Type B pancreatic cell (in vitro differentiated cells): ENCODE measurements at regions not wholly inside any gene's neighbourhood (a gene's known extent, or its start where the extent isn't known, plus 50 kb on each side); places are given as distances from the start of the nearest gene placed in this dataset.

Experiments used
- DNase-seq: peaks from one replicate; pipeline ENCODE4 v3.0.0; 2021; ENCODE audit warnings: mixed read lengths; ENCODE audit not compliant: unreplicated experiment; ENCODE audit errors: extremely low spot score
- H3K27ac Mint-ChIP-seq: 2 replicates; pipeline ENCODE4 v1.8.0; 2021; ENCODE audit warnings: mild to moderate bottlenecking, mixed read lengths
- H3K27me3 Mint-ChIP-seq: 2 replicates; pipeline ENCODE4 v1.8.0; 2021; ENCODE audit warnings: mixed read lengths
- H3K36me3 Mint-ChIP-seq: 2 replicates; pipeline ENCODE4 v1.8.0; 2021; ENCODE audit warnings: mixed read lengths
- H3K4me1 Mint-ChIP-seq: one replicate; pipeline ENCODE4 v1.8.0; 2021; ENCODE audit warnings: mixed read lengths; ENCODE audit not compliant: unreplicated experiment
- H3K4me3 Mint-ChIP-seq: 2 replicates; pipeline ENCODE4 v1.8.0; 2021; ENCODE audit warnings: mild to moderate bottlenecking, mixed read lengths
- H3K9me3 Mint-ChIP-seq: 2 replicates; pipeline ENCODE4 v1.8.0; 2021; ENCODE audit warnings: mixed read lengths
- CTCF ChIP-seq: fragments of 200-600 bp; sonication (generic); conservative IDR thresholded peaks from 2 replicates; pipeline ENCODE4 v1.5.0; 2021; ENCODE audit warnings: antibody characterized with exemption, mild to moderate bottlenecking

- no peak for DNase-seq
- H3K36me3 Mint-ChIP-seq = no peaks in the 10 kb centered on the region
- H3K27me3 Mint-ChIP-seq = peaks cover 5% of the 10 kb centered on the region
- no peak overlapping the region for H3K27ac Mint-ChIP-seq
- no peak overlapping the region for H3K4me3 Mint-ChIP-seq
- TF ChIP-seq CTCF = no peak
- peaks cover 8% of the 10 kb centered on the region for H3K4me1 Mint-ChIP-seq
- H3K9me3 Mint-ChIP-seq = no peaks in the 10 kb centered on the region
Measured at GRCh38 chr10:62548686-62549085, 174.5 kb downstream of the ZNF365 start.

GRCh38 chr10:62550173-62550572 is 176.0 kb downstream of the ZNF365 start:
- H3K36me3 Mint-ChIP-seq = no peaks in the 10 kb centered on the region
- H3K27me3 Mint-ChIP-seq = peaks cover 5% of the 10 kb centered on the region
- TF ChIP-seq CTCF = no peak
- H3K9me3 Mint-ChIP-seq = no peaks in the 10 kb centered on the region
- no peaks in the 10 kb centered on the region for H3K4me1 Mint-ChIP-seq
- no peak overlapping the region for H3K27ac Mint-ChIP-seq
- DNase-seq = no peak
- H3K4me3 Mint-ChIP-seq = no peak overlapping the region

DNA sequence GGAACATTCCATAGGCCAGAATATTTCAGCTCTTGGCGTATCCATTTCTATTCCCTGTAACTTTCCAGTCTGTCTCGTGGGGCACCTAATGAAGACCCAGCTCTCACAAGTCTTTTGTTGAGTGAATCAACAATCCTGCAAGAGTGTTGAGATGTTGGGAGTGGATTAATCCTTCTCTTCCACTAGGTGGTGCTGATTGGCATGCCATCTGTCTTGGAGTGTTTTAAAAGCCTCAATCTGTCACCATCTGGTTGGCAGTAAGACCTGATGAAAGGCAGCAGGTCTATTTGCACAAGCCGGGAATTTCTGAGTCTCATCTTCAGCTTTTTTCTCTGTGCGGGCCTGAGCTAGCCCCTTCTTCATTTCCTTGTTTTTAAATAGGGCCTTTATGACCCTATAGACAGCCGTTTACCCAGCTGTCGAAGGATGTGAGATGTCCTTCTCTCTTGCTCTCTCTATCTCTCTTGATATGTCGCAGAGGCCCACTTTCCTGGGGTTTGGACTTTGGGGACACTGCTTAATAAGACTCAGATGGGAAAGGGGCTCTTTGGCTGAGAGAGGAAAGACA is 180.5 kb downstream of the ZNF365 start:
- Mint-ChIP-seq H3K36me3 (no peaks in the 10 kb centered on the region), H3K27ac (no peak overlapping the region), H3K4me3 (no peak overlapping the region), H3K27me3 (peaks cover 15% of the 10 kb centered on the region), H3K4me1 (no peaks in the 10 kb centered on the region), H3K9me3 (no peaks in the 10 kb centered on the region)
- TF ChIP-seq CTCF = peak; percentile 70
- no peak for DNase-seq

- Mint-ChIP-seq H3K9me3 (no peaks in the 10 kb centered on the region), H3K27ac (no peak overlapping the region), H3K27me3 (peaks cover 12% of the 10 kb centered on the region), H3K36me3 (no peaks in the 10 kb centered on the region), H3K4me1 (peaks cover 4% of the 10 kb centered on the region), H3K4me3 (no peak overlapping the region)
- DNase-seq = no peak
- TF ChIP-seq CTCF = no peak
Measured at GRCh38 chr10:62559481-62560200, 185.5 kb downstream of the ZNF365 start.

GRCh38 chr10:62560201-62560819 is 186.1 kb downstream of the ZNF365 start:
- no peaks in the 10 kb centered on the region for H3K36me3 Mint-ChIP-seq
- peaks cover 4% of the 10 kb centered on the region for H3K4me1 Mint-ChIP-seq
- no peaks in the 10 kb centered on the region for H3K9me3 Mint-ChIP-seq
- H3K4me3 Mint-ChIP-seq = no peak overlapping the region
- no peak for TF ChIP-seq CTCF
- peaks cover 12% of the 10 kb centered on the region for H3K27me3 Mint-ChIP-seq
- DNase-seq = no peak
- H3K27ac Mint-ChIP-seq = no peak overlapping the region
